Choroid plexus epithelial cell (primary cell): ENCODE measurements at regions not wholly inside any gene's neighbourhood (a gene's known extent, or its start where the extent isn't known, plus 50 kb on each side); places are given as distances from the start of the nearest gene placed in this dataset.

ENCODE experiments used
- DNase-seq: peaks from one replicate; pipeline ENCODE4 v3.0.0-alpha.2; 2010; ENCODE audit warnings: low read depth
- H3K4me3 ChIP-seq: 2 replicates; pipeline ENCODE4 v1.5.1; 2011; ENCODE audit warnings: low read depth, mild to moderate bottlenecking, control low read depth, low read length, moderate library complexity
- TF ChIP-seq, protein P1 (sequence below): conservative IDR thresholded peaks from 2 replicates; pipeline ENCODE4 v1.5.1; 2011; ENCODE audit warnings: low read depth, mild to moderate bottlenecking, control low read depth, inconsistent platforms, low read length, moderate library complexity

DNA sequence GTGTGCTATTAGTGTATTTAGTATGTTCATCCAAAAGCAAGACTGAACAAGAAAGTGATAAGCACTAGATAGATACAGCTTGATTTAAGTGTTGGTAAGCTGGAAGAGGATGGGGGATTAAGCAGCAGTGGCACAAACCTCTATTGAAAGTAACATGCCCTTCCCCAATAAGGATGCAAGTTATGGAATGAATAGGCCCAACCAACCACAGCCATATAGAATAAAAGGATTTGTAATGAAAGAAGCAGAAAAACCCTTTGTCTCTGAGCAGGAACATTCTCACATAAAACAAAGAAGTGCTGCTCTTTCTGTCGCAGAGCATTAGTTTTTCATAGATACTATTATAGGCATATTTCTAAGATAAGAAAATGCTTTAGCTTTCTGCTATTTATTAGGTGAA lies 310.7 kb downstream of the IPO8 start:
- TF ChIP-seq, protein P1, sequence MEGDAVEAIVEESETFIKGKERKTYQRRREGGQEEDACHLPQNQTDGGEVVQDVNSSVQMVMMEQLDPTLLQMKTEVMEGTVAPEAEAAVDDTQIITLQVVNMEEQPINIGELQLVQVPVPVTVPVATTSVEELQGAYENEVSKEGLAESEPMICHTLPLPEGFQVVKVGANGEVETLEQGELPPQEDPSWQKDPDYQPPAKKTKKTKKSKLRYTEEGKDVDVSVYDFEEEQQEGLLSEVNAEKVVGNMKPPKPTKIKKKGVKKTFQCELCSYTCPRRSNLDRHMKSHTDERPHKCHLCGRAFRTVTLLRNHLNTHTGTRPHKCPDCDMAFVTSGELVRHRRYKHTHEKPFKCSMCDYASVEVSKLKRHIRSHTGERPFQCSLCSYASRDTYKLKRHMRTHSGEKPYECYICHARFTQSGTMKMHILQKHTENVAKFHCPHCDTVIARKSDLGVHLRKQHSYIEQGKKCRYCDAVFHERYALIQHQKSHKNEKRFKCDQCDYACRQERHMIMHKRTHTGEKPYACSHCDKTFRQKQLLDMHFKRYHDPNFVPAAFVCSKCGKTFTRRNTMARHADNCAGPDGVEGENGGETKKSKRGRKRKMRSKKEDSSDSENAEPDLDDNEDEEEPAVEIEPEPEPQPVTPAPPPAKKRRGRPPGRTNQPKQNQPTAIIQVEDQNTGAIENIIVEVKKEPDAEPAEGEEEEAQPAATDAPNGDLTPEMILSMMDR: no peak
- no peak for DNase-seq
- no peak overlapping the region for H3K4me3 ChIP-seq

DNA sequence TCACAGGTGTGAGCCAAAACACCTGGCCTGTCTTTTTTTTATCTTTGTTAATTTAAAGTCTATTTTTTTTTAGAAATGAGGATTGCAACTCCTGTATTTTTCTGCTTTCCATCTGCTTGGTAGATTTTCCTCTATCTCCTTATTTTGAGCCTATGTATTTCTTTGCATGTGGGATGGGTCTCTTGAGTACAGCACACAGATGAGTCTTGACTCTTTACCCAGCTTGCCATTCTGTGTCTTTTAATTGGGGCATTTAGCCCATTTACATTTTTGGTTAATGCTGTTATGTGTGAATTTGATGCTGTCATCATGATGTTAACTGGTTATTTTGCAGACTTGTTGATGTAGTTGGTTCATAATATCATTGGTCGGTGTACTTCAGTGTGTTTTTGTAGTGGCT lies 317.4 kb downstream of the IPO8 start:
- no peak overlapping the region for H3K4me3 ChIP-seq
- TF ChIP-seq, protein P1: no peak
- no peak for DNase-seq

GRCh38 chr12:30364822-30365221 lies 330.8 kb downstream of the IPO8 start:
- no peak for DNase-seq
- TF ChIP-seq, protein P1: no peak
- H3K4me3 ChIP-seq: no peak overlapping the region

- no peak for DNase-seq
- no peak overlapping the region for H3K4me3 ChIP-seq
- TF ChIP-seq, protein P1: no peak
Observed at GRCh38 chr12:30361145-30361544, 334.5 kb downstream of the IPO8 start.

GRCh38 chr12:30358671-30359070 lies 337.0 kb downstream of the IPO8 start:
- no peak overlapping the region for H3K4me3 ChIP-seq
- no peak for DNase-seq
- TF ChIP-seq, protein P1: no peak

- peak; percentile 9 for DNase-seq
- TF ChIP-seq, protein P1: no peak
- no peak overlapping the region for H3K4me3 ChIP-seq
Observed at GRCh38 chr12:30357766-30358490, 337.7 kb downstream of the IPO8 start.
